ENCODE measurements at regions not wholly inside any gene's neighbourhood (a gene's known extent, or its start where the extent isn't known, plus 50 kb on each side); places are given as distances from the start of the nearest gene placed in this dataset.
A peak's percentile ranks its signal among the peaks of the same experiment; 100 is the strongest.

- no peaks in the 10 kb centered on the region for H3K27me3 ChIP-seq
- H3K9me3 ChIP-seq: no peaks in the 10 kb centered on the region
- TF ChIP-seq CTCF (IDR thresholded peaks at IDR 0.05; ENCODE audit: low read depth, low read length): peak; percentile 28; the same call in 1 of the 2 replicates
- H3K4me3 ChIP-seq (ENCODE audit: low read depth, low read length): no peak overlapping the region
- no peaks in the 10 kb centered on the region for H3K36me3 ChIP-seq
- DNase-seq: peak; percentile 43
- H3K4me1 ChIP-seq: peaks cover 11% of the 10 kb centered on the region
Measured at GRCh38 chr1:221637641-221638041, 104.2 kb downstream of the DUSP10 start.

DNA sequence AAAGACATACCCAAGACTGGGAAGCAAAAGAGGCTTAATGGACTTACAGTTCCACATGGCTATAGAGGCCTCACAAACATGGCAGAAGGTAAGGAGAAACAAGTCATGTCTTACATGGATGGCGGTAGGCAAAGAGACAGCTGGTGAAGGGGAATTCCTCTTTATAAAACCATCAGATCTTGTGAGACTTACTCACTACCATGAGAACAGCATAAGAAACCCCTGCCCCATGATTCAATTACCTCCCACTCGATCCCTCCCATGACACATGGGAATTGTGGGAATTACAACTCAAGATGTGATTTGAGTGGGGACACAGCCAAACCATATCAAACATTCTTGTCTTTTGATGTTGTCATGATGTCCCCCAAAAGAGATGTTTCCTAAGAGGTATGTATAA is 103.3 kb downstream of the DUSP10 start:
- DNase-seq: no peak
- Histone ChIP-seq H3K4me3 (ENCODE audit: low read depth, low read length) (no peak overlapping the region), H3K4me1 (peaks cover 11% of the 10 kb centered on the region), H3K27me3 (no peaks in the 10 kb centered on the region), H3K9me3 (no peaks in the 10 kb centered on the region), H3K36me3 (no peaks in the 10 kb centered on the region)
- TF ChIP-seq CTCF (IDR thresholded peaks at IDR 0.05; ENCODE audit: low read depth, low read length): no peak

- DNase-seq: no peak
- Histone ChIP-seq H3K27me3 (no peaks in the 10 kb centered on the region), H3K9me3 (no peaks in the 10 kb centered on the region), H3K36me3 (no peaks in the 10 kb centered on the region), H3K4me3 (ENCODE audit: low read depth, low read length) (no peak overlapping the region), H3K4me1 (peaks cover 7% of the 10 kb centered on the region)
- TF ChIP-seq CTCF (IDR thresholded peaks at IDR 0.05; ENCODE audit: low read depth, low read length): no peak
Measured at GRCh38 chr1:221641811-221642210, 100.1 kb downstream of the DUSP10 start.

- H3K27me3 ChIP-seq: no peaks in the 10 kb centered on the region
- no peak for TF ChIP-seq CTCF (IDR thresholded peaks at IDR 0.05; ENCODE audit: low read depth, low read length)
- H3K4me3 ChIP-seq (ENCODE audit: low read depth, low read length): no peak overlapping the region
- no peaks in the 10 kb centered on the region for H3K9me3 ChIP-seq
- H3K36me3 ChIP-seq: no peaks in the 10 kb centered on the region
- H3K4me1 ChIP-seq: no peaks in the 10 kb centered on the region
- no peak for DNase-seq
Measured at GRCh38 chr1:221643404-221644144, 98.3 kb downstream of the DUSP10 start.

- no peak for DNase-seq
- Histone ChIP-seq H3K27me3 (no peaks in the 10 kb centered on the region), H3K36me3 (no peaks in the 10 kb centered on the region), H3K4me1 (no peaks in the 10 kb centered on the region), H3K4me3 (ENCODE audit: low read depth, low read length) (no peak overlapping the region), H3K9me3 (no peaks in the 10 kb centered on the region)
- no peak for TF ChIP-seq CTCF (IDR thresholded peaks at IDR 0.05; ENCODE audit: low read depth, low read length)
Measured at GRCh38 chr1:221644145-221644448, 97.8 kb downstream of the DUSP10 start.

DNA sequence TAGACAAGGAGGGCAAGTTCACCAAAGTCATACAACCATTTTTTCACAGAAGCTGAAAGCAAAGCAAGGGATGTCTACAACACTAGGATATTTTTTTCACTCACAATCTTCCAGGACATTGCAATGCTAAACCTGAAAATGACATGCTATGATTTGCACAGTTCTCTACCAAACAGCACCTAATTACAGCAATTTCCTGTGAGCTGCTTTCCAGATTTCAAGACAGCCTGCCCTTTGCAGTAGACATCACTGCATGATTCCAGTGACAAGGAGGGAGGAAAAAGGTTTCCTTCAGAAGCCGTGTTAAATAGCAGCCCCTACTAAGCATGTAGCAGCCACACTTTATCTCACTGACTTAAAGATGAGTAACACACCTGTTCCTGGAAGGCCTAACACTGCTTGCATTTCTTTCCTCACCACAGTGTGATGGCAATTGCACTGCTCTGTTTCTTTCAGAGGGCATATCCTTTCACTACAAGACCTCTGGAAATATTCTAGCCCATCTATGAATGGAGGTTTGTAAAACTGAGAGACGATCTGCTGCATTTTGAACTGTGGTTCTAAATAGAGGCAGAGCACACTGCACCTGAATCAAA is 97.1 kb downstream of the DUSP10 start:
- no peaks in the 10 kb centered on the region for H3K4me1 ChIP-seq
- H3K36me3 ChIP-seq: no peaks in the 10 kb centered on the region
- DNase-seq: no peak
- H3K4me3 ChIP-seq (ENCODE audit: low read depth, low read length): no peak overlapping the region
- TF ChIP-seq CTCF (IDR thresholded peaks at IDR 0.05; ENCODE audit: low read depth, low read length): no peak
- no peaks in the 10 kb centered on the region for H3K9me3 ChIP-seq
- no peaks in the 10 kb centered on the region for H3K27me3 ChIP-seq
